Caco-2 (cell line): ENCODE measurements at regions not wholly inside any gene's neighbourhood (a gene's known extent, or its start where the extent isn't known, plus 50 kb on each side); places are given as distances from the start of the nearest gene placed in this dataset.

ENCODE experiments used
- BruUV-seq: library from RNA; stranded (reverse); fragments of 400-500 nt; replicated peaks from 2 replicates; lab custom pipeline; 2021; lab: Mats Ljungman, UMichigan
- CTCF ChIA-PET: fragments of 300-600 bp; sonication (Branson Sonifier 250); formaldehyde crosslinking; loops from one replicate; lab custom pipeline; 2022; ENCODE audit warnings: antibody characterized with exemption; lab: Charles Lee
- POLR2A ChIA-PET: fragments of 300-600 bp; sonication (Branson Sonifier 250); formaldehyde crosslinking; loops from one replicate; lab custom pipeline; 2022; ENCODE audit warnings: antibody characterized with exemption; lab: Charles Lee
- DNase-seq, 2 experiments: peaks; one replicate each; pipeline versions ENCODE4 v3.0.0 to v3.0.0-alpha.2; 2020 to 2022
- H3K27me3 ChIP-seq: replicated peaks from 2 replicates; pipeline ENCODE4 v1.6.0; 2011; ENCODE audit warnings: low read length; ENCODE audit not compliant: control insufficient read depth, insufficient read depth
- H3K36me3 ChIP-seq: 2 replicates; pipeline ENCODE4 v1.5.1; 2011; ENCODE audit warnings: low read length; ENCODE audit not compliant: control insufficient read depth, insufficient read depth
- H3K4me1 ChIP-seq: fragments of 250-450 bp; sonication (Bioruptor Pico); 2 replicates; pipeline ENCODE4 v1.5.1; 2020; ENCODE audit warnings: mild to moderate bottlenecking
- H3K4me3 ChIP-seq: 2 replicates; pipeline ENCODE4 v1.5.1; 2011; ENCODE audit warnings: low read depth, mild to moderate bottlenecking, control low read depth, low read length
- H3K9me3 ChIP-seq: fragments of 250-450 bp; sonication (Bioruptor Pico); 2 replicates; pipeline ENCODE4 v1.5.1; 2020; ENCODE audit warnings: mild to moderate bottlenecking, moderate library complexity
- H3K27ac Mint-ChIP-seq: one replicate; pipeline ENCODE4 v1.8.0; 2022; ENCODE audit warnings: mixed read lengths; ENCODE audit not compliant: unreplicated experiment
- H3K27me3 Mint-ChIP-seq: one replicate; pipeline ENCODE4 v1.8.0; 2022; ENCODE audit warnings: mixed read lengths; ENCODE audit not compliant: insufficient read depth, unreplicated experiment
- H3K36me3 Mint-ChIP-seq: one replicate; pipeline ENCODE4 v1.8.0; 2022; ENCODE audit warnings: mild to moderate bottlenecking, mixed read lengths; ENCODE audit not compliant: insufficient read depth, unreplicated experiment
- H3K4me1 Mint-ChIP-seq: one replicate; pipeline ENCODE4 v1.8.0; 2022; ENCODE audit warnings: low read depth, mixed read lengths; ENCODE audit not compliant: unreplicated experiment
- H3K4me3 Mint-ChIP-seq: one replicate; pipeline ENCODE4 v1.8.0; 2022; ENCODE audit warnings: mild to moderate bottlenecking, moderate library complexity, mixed read lengths; ENCODE audit not compliant: unreplicated experiment
- H3K9me3 Mint-ChIP-seq: one replicate; pipeline ENCODE4 v1.8.0; 2022; ENCODE audit warnings: mixed read lengths; ENCODE audit not compliant: unreplicated experiment
- CTCF ChIP-seq, 2 experiments: fragments of 200-600 bp in 1 of 2; IDR thresholded peaks; 1 replicate in 1 of 2; 2 replicates in 1 of 2; pipeline versions ENCODE4 v1.5.1 to v1.8.0; 2011 to 2022; ENCODE audit warnings: antibody characterized with exemption in 1 of 2, control low read depth in 1 of 2, inconsistent platforms in 1 of 2, low read depth in 1 of 2, low read length in 1 of 2, mild to moderate bottlenecking in 1 of 2, moderate library complexity in 1 of 2; ENCODE audit not compliant: insufficient read depth in 1 of 2, severe bottlenecking in 1 of 2, unreplicated experiment in 1 of 2
- intact Hi-C: fragments of 100-400 bp; cut with micrococcal nuclease; formaldehyde crosslinking; loops from one replicate; pipeline ENCODE4 v1.10.0; 2022; ENCODE audit not compliant: unreplicated experiment

GRCh38 chr12:67889931-67890330 is 99.3 kb upstream of the IFNG-AS1 start:
- Histone ChIP-seq H3K4me1 (no peaks in the 10 kb centered on the region), H3K9me3 (no peaks in the 10 kb centered on the region), H3K27me3 (no peaks in the 10 kb centered on the region), H3K4me3 (no peak overlapping the region), H3K36me3 (no peaks in the 10 kb centered on the region)
- no peaks in the 10 kb centered on the region for H3K9me3 Mint-ChIP-seq
- DNase-seq: no peak
- no peaks in the 10 kb centered on the region for H3K4me1 Mint-ChIP-seq
- TF ChIP-seq CTCF (IDR thresholded peaks at IDR 0.05; ENCODE audit: insufficient read depth in 1 of 2, low read depth in 1 of 2, low read length in 1 of 2, severe bottlenecking in 1 of 2, unreplicated experiment in 1 of 2): no peak
- no peaks in the 10 kb centered on the region for H3K36me3 Mint-ChIP-seq
- no peak overlapping the region for H3K27ac Mint-ChIP-seq
- ChIA-PET POLR2A (no interaction called here), CTCF (no interaction called here)
- intact Hi-C loops: no loop called here
- H3K4me3 Mint-ChIP-seq: no peak overlapping the region
- H3K27me3 Mint-ChIP-seq: peaks cover 12% of the 10 kb centered on the region
- no TSS peak for BruUV-seq

- no peak overlapping the region for H3K4me3 Mint-ChIP-seq
- H3K27me3 Mint-ChIP-seq: peaks cover 12% of the 10 kb centered on the region
- no peaks in the 10 kb centered on the region for H3K36me3 ChIP-seq
- H3K4me3 ChIP-seq: no peak overlapping the region
- no peaks in the 10 kb centered on the region for H3K36me3 Mint-ChIP-seq
- DNase-seq: no peak
- H3K4me1 ChIP-seq: no peaks in the 10 kb centered on the region
- CTCF ChIA-PET: no interaction called here
- no peaks in the 10 kb centered on the region for H3K4me1 Mint-ChIP-seq
- TF ChIP-seq CTCF (IDR thresholded peaks at IDR 0.05; ENCODE audit: insufficient read depth in 1 of 2, low read depth in 1 of 2, low read length in 1 of 2, severe bottlenecking in 1 of 2, unreplicated experiment in 1 of 2): no peak
- POLR2A ChIA-PET: no interaction called here
- no peaks in the 10 kb centered on the region for H3K27me3 ChIP-seq
- no peaks in the 10 kb centered on the region for H3K9me3 Mint-ChIP-seq
- intact Hi-C loops: no loop called here
- H3K27ac Mint-ChIP-seq: no peak overlapping the region
- no TSS peak for BruUV-seq
- H3K9me3 ChIP-seq: peaks cover 2% of the 10 kb centered on the region; the same call in 1 of the 2 replicates
These were observed 98.5 kb upstream of the IFNG-AS1 start for GRCh38 chr12:67890726-67891258.

- no peaks in the 10 kb centered on the region for H3K36me3 Mint-ChIP-seq
- POLR2A ChIA-PET: no interaction called here
These were observed 97.7 kb upstream of the IFNG-AS1 start for GRCh38 chr12:67891596-67891995.

More at GRCh38 chr12:67891596-67891995, 97.7 kb upstream of the IFNG-AS1 start:
- H3K9me3 Mint-ChIP-seq: no peaks in the 10 kb centered on the region
- no peak overlapping the region for H3K27ac Mint-ChIP-seq
- Histone ChIP-seq H3K9me3 (peaks cover 3% of the 10 kb centered on the region; the same call in 1 of the 2 replicates), H3K4me1 (no peaks in the 10 kb centered on the region), H3K36me3 (no peaks in the 10 kb centered on the region), H3K4me3 (no peak overlapping the region), H3K27me3 (no peaks in the 10 kb centered on the region)
- intact Hi-C loops: no loop called here
- CTCF ChIA-PET: no interaction called here
- H3K27me3 Mint-ChIP-seq: peaks cover 12% of the 10 kb centered on the region
- no peak for DNase-seq
- no TSS peak for BruUV-seq
- no peak for TF ChIP-seq CTCF (IDR thresholded peaks at IDR 0.05; ENCODE audit: insufficient read depth in 1 of 2, low read depth in 1 of 2, low read length in 1 of 2, severe bottlenecking in 1 of 2, unreplicated experiment in 1 of 2)
- H3K4me1 Mint-ChIP-seq: no peaks in the 10 kb centered on the region
- no peak overlapping the region for H3K4me3 Mint-ChIP-seq
